Activated CD4-positive, alpha-beta memory T cell treated with anti-CD3 and anti-CD28 coated beads for 36 hours (primary cell): ENCODE measurements at regions not wholly inside any gene's neighbourhood (a gene's known extent, or its start where the extent isn't known, plus 50 kb on each side); places are given as distances from the start of the nearest gene placed in this dataset.
"Not testable (repeated sequence)": the region's sequence is repeated elsewhere in the genome, so short reads cannot be mapped to it uniquely, and the experiment has no call there.

ENCODE experiments used
- CTCF ChIA-PET: fragments of 350-600 bp; sonication (Branson Sonifier 250); formaldehyde crosslinking; loops from one replicate; lab custom pipeline; 2021; ENCODE audit warnings: antibody characterized with exemption, inconsistent platforms; lab: Charles Lee
- POLR2A ChIA-PET: fragments of 350-600 bp; sonication (Branson Sonifier 250); formaldehyde crosslinking; loops from one replicate; lab custom pipeline; 2021; ENCODE audit warnings: antibody characterized with exemption; lab: Charles Lee
- DNase-seq: peaks from one replicate; pipeline ENCODE4 v3.0.0-alpha.2; 2020
- H3K27ac Mint-ChIP-seq: one replicate; pipeline ENCODE4 v1.8.0; 2021; ENCODE audit warnings: mixed read lengths
- H3K27me3 Mint-ChIP-seq: one replicate; pipeline ENCODE4 v1.8.0; 2021; ENCODE audit warnings: mixed read lengths
- H3K36me3 Mint-ChIP-seq: one replicate; pipeline ENCODE4 v1.8.0; 2021; ENCODE audit warnings: mixed read lengths
- H3K4me1 Mint-ChIP-seq: one replicate; pipeline ENCODE4 v1.8.0; 2021; ENCODE audit warnings: low read depth, mixed read lengths
- H3K4me3 Mint-ChIP-seq: one replicate; pipeline ENCODE4 v1.8.0; 2021; ENCODE audit warnings: mild to moderate bottlenecking, mixed read lengths
- H3K9me3 Mint-ChIP-seq: one replicate; pipeline ENCODE4 v1.8.0; 2021; ENCODE audit warnings: mixed read lengths
- intact Hi-C: fragments of 100-400 bp; cut with micrococcal nuclease; formaldehyde crosslinking; loops from one replicate; pipeline ENCODE4 v1.15.1; 2023

GRCh38 chr1:106378261-106378660 lies 678.2 kb upstream of the PRMT6 start:
- Mint-ChIP-seq H3K9me3 (peaks cover 18% of the 10 kb centered on the region), H3K27ac (no peak overlapping the region), H3K4me1 (no peaks in the 10 kb centered on the region), H3K36me3 (no peaks in the 10 kb centered on the region), H3K4me3 (no peak overlapping the region), H3K27me3 (no peaks in the 10 kb centered on the region)
- ChIA-PET POLR2A (no interaction called here), CTCF (no interaction called here)
- no peak for DNase-seq
- intact Hi-C loops: no loop called here

GRCh38 chr1:106380772-106381171 lies 675.7 kb upstream of the PRMT6 start:
- intact Hi-C loops: no loop called here
- DNase-seq: no peak
- peaks cover 13% of the 10 kb centered on the region for H3K9me3 Mint-ChIP-seq
- no peaks in the 10 kb centered on the region for H3K4me1 Mint-ChIP-seq
- no peaks in the 10 kb centered on the region for H3K36me3 Mint-ChIP-seq
- no peak overlapping the region for H3K27ac Mint-ChIP-seq
- H3K4me3 Mint-ChIP-seq: no peak overlapping the region
- ChIA-PET POLR2A (no interaction called here), CTCF (no interaction called here)
- no peaks in the 10 kb centered on the region for H3K27me3 Mint-ChIP-seq

GRCh38 chr1:106389160-106389559 lies 667.3 kb upstream of the PRMT6 start:
- H3K27ac Mint-ChIP-seq, intact Hi-C loops, H3K4me1 Mint-ChIP-seq, DNase-seq, H3K4me3 Mint-ChIP-seq, H3K36me3 Mint-ChIP-seq, CTCF ChIA-PET, H3K27me3 Mint-ChIP-seq, POLR2A ChIA-PET: not testable (repeated sequence)
- H3K9me3 Mint-ChIP-seq: peaks cover 12% of the 10 kb centered on the region

- DNase-seq: no peak
- Mint-ChIP-seq H3K9me3 (peaks cover 7% of the 10 kb centered on the region), H3K4me1 (no peaks in the 10 kb centered on the region), H3K27me3 (no peaks in the 10 kb centered on the region), H3K4me3 (no peak overlapping the region), H3K36me3 (no peaks in the 10 kb centered on the region), H3K27ac (no peak overlapping the region)
- ChIA-PET POLR2A (no interaction called here), CTCF (no interaction called here)
- intact Hi-C loops: no loop called here
These were observed 663.4 kb upstream of the PRMT6 start for GRCh38 chr1:106393046-106393445.

- H3K36me3 Mint-ChIP-seq: no peaks in the 10 kb centered on the region
- peaks cover 4% of the 10 kb centered on the region for H3K9me3 Mint-ChIP-seq
- CTCF ChIA-PET: no interaction called here
- H3K27me3 Mint-ChIP-seq: no peaks in the 10 kb centered on the region
- H3K27ac Mint-ChIP-seq: no peak overlapping the region
- POLR2A ChIA-PET: no interaction called here
- intact Hi-C loops: no loop called here
- no peak for DNase-seq
- H3K4me1 Mint-ChIP-seq: no peaks in the 10 kb centered on the region
- H3K4me3 Mint-ChIP-seq: no peak overlapping the region
These were observed 660.5 kb upstream of the PRMT6 start for GRCh38 chr1:106396020-106396419.

GRCh38 chr1:106398391-106398790 lies 658.1 kb upstream of the PRMT6 start:
- no peak overlapping the region for H3K4me3 Mint-ChIP-seq
- peaks cover 4% of the 10 kb centered on the region for H3K9me3 Mint-ChIP-seq
- ChIA-PET POLR2A (no interaction called here), CTCF (no interaction called here)
- no peak for DNase-seq
- no peaks in the 10 kb centered on the region for H3K4me1 Mint-ChIP-seq
- no peaks in the 10 kb centered on the region for H3K36me3 Mint-ChIP-seq
- intact Hi-C loops: no loop called here
- no peaks in the 10 kb centered on the region for H3K27me3 Mint-ChIP-seq
- no peak overlapping the region for H3K27ac Mint-ChIP-seq

GRCh38 chr1:106406114-106406513 lies 650.4 kb upstream of the PRMT6 start:
- H3K27ac Mint-ChIP-seq: no peak overlapping the region
- ChIA-PET POLR2A (no interaction called here), CTCF (no interaction called here)
- no peaks in the 10 kb centered on the region for H3K4me1 Mint-ChIP-seq
- no peaks in the 10 kb centered on the region for H3K36me3 Mint-ChIP-seq
- H3K9me3 Mint-ChIP-seq: no peaks in the 10 kb centered on the region
- no peak overlapping the region for H3K4me3 Mint-ChIP-seq
- no peak for DNase-seq
- intact Hi-C loops: no loop called here
- H3K27me3 Mint-ChIP-seq: no peaks in the 10 kb centered on the region

DNA sequence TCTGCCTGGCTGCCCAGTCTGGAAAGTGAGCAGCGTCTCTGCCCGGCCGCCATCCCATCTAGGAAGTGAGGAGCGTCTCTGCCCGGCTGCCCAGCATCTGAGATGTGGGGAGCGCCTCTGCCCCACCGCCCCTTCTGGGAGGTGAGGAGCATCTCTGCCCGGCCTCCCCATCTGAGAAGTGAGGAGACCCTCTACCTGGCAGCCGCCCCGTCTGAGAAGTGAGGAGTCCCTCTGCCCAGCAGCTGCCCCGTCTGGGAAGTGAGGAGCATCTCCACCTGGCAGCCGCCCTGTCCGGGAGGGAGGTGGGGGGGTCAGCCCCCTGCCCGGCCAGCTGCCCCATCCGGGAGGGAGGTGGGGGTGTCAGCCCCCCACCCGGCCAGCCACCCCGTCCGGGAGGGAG lies 644.2 kb upstream of the PRMT6 start:
- H3K36me3 Mint-ChIP-seq, H3K4me1 Mint-ChIP-seq, CTCF ChIA-PET, H3K27me3 Mint-ChIP-seq, H3K4me3 Mint-ChIP-seq, H3K27ac Mint-ChIP-seq, DNase-seq, intact Hi-C loops, POLR2A ChIA-PET: not testable (repeated sequence)
- peaks cover 10% of the 10 kb centered on the region for H3K9me3 Mint-ChIP-seq

GRCh38 chr1:106435269-106435668 lies 621.2 kb upstream of the PRMT6 start:
- Mint-ChIP-seq H3K4me3 (no peak overlapping the region), H3K27ac (no peak overlapping the region), H3K9me3 (peaks cover 16% of the 10 kb centered on the region), H3K4me1 (no peaks in the 10 kb centered on the region), H3K36me3 (no peaks in the 10 kb centered on the region), H3K27me3 (no peaks in the 10 kb centered on the region)
- intact Hi-C loops: no loop called here
- ChIA-PET CTCF (no interaction called here), POLR2A (no interaction called here)
- DNase-seq: no peak

DNA sequence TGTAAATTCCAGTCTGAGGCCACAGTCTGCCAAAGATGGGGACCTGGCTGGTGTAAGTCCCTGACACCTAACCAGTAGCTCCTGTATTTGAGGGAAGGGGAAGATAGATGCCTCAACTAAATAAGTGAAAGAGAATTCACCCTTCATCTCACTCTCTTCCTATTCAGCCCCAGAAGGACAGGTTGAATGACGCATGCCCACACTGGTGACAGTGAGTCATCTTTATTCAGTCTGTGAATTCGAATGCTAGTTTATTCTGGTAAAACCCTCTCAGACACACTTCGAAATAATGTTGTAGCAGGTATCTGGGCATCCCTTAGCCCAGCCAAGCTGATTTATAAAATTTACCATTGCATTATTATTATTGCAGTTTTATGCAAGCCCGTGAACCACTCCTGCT lies 617.0 kb upstream of the PRMT6 start:
- intact Hi-C loops: no loop called here
- H3K4me1 Mint-ChIP-seq: no peaks in the 10 kb centered on the region
- no peak for DNase-seq
- no peaks in the 10 kb centered on the region for H3K36me3 Mint-ChIP-seq
- ChIA-PET POLR2A (no interaction called here), CTCF (no interaction called here)
- H3K27ac Mint-ChIP-seq: no peak overlapping the region
- H3K4me3 Mint-ChIP-seq: no peak overlapping the region
- H3K27me3 Mint-ChIP-seq: no peaks in the 10 kb centered on the region
- peaks cover 18% of the 10 kb centered on the region for H3K9me3 Mint-ChIP-seq

GRCh38 chr1:106447466-106447865 lies 609.0 kb upstream of the PRMT6 start:
- ChIA-PET CTCF (no interaction called here), POLR2A (no interaction called here)
- Mint-ChIP-seq H3K9me3 (peaks cover 7% of the 10 kb centered on the region), H3K27me3 (no peaks in the 10 kb centered on the region), H3K27ac (no peak overlapping the region), H3K4me1 (no peaks in the 10 kb centered on the region), H3K4me3 (no peak overlapping the region), H3K36me3 (no peaks in the 10 kb centered on the region)
- DNase-seq: no peak
- intact Hi-C loops: no loop called here

- CTCF ChIA-PET: no interaction called here
- Mint-ChIP-seq H3K4me3 (no peak overlapping the region), H3K4me1 (no peaks in the 10 kb centered on the region), H3K9me3 (peaks cover 18% of the 10 kb centered on the region), H3K27me3 (no peaks in the 10 kb centered on the region), H3K27ac (no peak overlapping the region), H3K36me3 (no peaks in the 10 kb centered on the region)
- POLR2A ChIA-PET: no interaction called here
- no peak for DNase-seq
- intact Hi-C loops: no loop called here
These were observed 599.6 kb upstream of the PRMT6 start for GRCh38 chr1:106456832-106457231.

DNA sequence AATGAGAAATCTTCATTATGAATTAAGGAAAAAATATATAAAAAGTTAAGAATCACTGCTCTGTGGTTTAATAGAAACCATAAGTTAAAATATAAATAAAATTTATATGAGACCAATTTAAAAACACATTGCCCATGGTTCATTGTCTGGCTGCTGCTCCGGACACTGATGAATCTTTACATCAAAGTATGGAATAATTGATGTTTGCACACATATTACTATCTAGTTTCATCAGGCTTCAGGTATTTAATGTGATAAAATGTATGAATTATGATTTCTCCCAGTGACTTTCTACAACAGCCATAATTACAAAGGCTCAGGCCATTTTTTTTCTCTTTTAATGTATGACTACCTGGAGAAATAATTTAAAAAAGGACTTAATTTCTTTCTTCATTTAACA lies 599.1 kb upstream of the PRMT6 start:
- Mint-ChIP-seq H3K27ac (no peak overlapping the region), H3K36me3 (no peaks in the 10 kb centered on the region), H3K4me1 (no peaks in the 10 kb centered on the region), H3K27me3 (no peaks in the 10 kb centered on the region), H3K9me3 (peaks cover 16% of the 10 kb centered on the region), H3K4me3 (no peak overlapping the region)
- ChIA-PET POLR2A (no interaction called here), CTCF (no interaction called here)
- intact Hi-C loops: no loop called here
- no peak for DNase-seq

- ChIA-PET POLR2A (no interaction called here), CTCF (no interaction called here)
- DNase-seq: no peak
- Mint-ChIP-seq H3K27me3 (no peaks in the 10 kb centered on the region), H3K36me3 (no peaks in the 10 kb centered on the region), H3K4me1 (no peaks in the 10 kb centered on the region), H3K9me3 (peaks cover 12% of the 10 kb centered on the region), H3K4me3 (no peak overlapping the region), H3K27ac (no peak overlapping the region)
- intact Hi-C loops: no loop called here
These were observed 597.6 kb upstream of the PRMT6 start for GRCh38 chr1:106458866-106459265.
